Testis (tissue), 2 donors: ENCODE measurements at regions not wholly inside any gene's neighbourhood (a gene's known extent, or its start where the extent isn't known, plus 50 kb on each side); places are given as distances from the start of the nearest gene placed in this dataset.

ENCODE experiments used
- POLR2A ChIP-seq: fragments of 450-650 bp; IDR thresholded peaks from one replicate; pipeline ENCODE4 v1.6.1; 2017; ENCODE audit warnings: antibody characterized with exemption, mild to moderate bottlenecking, moderate library complexity
- TF ChIP-seq, protein P1 (sequence below), 3 experiments: fragments of 450-650 bp in 2 of 3; fragments of 200-600 bp in 1 of 3; sonication (generic) in 1 of 3; IDR thresholded peaks; one replicate each; pipeline ENCODE4 v1.5.1; 2016 to 2019; ENCODE audit warnings: antibody characterized with exemption in 3 of 3, mild to moderate bottlenecking in 2 of 3, moderate library complexity in 1 of 3

GRCh38 chr20:48181261-48181935 is 396.1 kb upstream of the SULF2 start:
- TF ChIP-seq, protein P1, sequence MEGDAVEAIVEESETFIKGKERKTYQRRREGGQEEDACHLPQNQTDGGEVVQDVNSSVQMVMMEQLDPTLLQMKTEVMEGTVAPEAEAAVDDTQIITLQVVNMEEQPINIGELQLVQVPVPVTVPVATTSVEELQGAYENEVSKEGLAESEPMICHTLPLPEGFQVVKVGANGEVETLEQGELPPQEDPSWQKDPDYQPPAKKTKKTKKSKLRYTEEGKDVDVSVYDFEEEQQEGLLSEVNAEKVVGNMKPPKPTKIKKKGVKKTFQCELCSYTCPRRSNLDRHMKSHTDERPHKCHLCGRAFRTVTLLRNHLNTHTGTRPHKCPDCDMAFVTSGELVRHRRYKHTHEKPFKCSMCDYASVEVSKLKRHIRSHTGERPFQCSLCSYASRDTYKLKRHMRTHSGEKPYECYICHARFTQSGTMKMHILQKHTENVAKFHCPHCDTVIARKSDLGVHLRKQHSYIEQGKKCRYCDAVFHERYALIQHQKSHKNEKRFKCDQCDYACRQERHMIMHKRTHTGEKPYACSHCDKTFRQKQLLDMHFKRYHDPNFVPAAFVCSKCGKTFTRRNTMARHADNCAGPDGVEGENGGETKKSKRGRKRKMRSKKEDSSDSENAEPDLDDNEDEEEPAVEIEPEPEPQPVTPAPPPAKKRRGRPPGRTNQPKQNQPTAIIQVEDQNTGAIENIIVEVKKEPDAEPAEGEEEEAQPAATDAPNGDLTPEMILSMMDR (IDR thresholded peaks at IDR 0.05): no peak
- TF ChIP-seq POLR2A: no peak
